IMR-90 (cell line): ENCODE measurements at regions not wholly inside any gene's neighbourhood (a gene's known extent, or its start where the extent isn't known, plus 50 kb on each side); places are given as distances from the start of the nearest gene placed in this dataset.

Experiments used
- ATAC-seq: fragments of 200-7000 bp; cut with Tn5 transposase; 2 replicates; pipeline ENCODE4 v1.9.1; 2020; ENCODE audit warnings: low read depth, mild to moderate bottlenecking, moderate library complexity
- BruUV-seq: library from RNA; stranded (reverse); fragments of 400-500 nt; replicated peaks from 2 replicates; lab custom pipeline; 2021; lab: Mats Ljungman, UMichigan
- CTCF ChIA-PET: fragments of 300-600 bp; formaldehyde crosslinking; extraction: SDS; loops from one replicate; lab custom pipeline; 2021; ENCODE audit warnings: antibody characterized with exemption; lab: Yijun Ruan, JAX
- POLR2A ChIA-PET: fragments of 300-600 bp; sonication (Branson Sonifier 250); formaldehyde crosslinking; loops from one replicate; lab custom pipeline; 2022; ENCODE audit warnings: antibody characterized with exemption; ENCODE audit not compliant: unreplicated experiment; lab: Charles Lee
- DNase-seq: peaks from one replicate; pipeline ENCODE4 v3.0.0; 2013
- H2AFZ ChIP-seq: replicated peaks from 2 replicates; pipeline ENCODE3; 2013; ENCODE audit warnings: low read length, mild to moderate bottlenecking; ENCODE audit not compliant: poor library complexity
- H2AK5ac ChIP-seq: 2 replicates; pipeline ENCODE4 v1.6.1; 2013; ENCODE audit warnings: low read depth, low read length, inconsistent platforms
- H2AK9ac ChIP-seq: replicated peaks from 2 replicates; pipeline ENCODE3; 2013; ENCODE audit warnings: mild to moderate bottlenecking, low read depth, low read length, moderate library complexity; ENCODE audit not compliant: poor library complexity
- H2BK120ac ChIP-seq: 2 replicates; pipeline ENCODE4 v1.6.1; 2013; ENCODE audit warnings: low read depth, low read length, inconsistent platforms
- H2BK15ac ChIP-seq: 3 replicates; pipeline ENCODE4 v1.6.1; 2013; ENCODE audit warnings: low read depth, low read length, inconsistent platforms
- H2BK20ac ChIP-seq: 2 replicates; pipeline ENCODE4 v1.6.1; 2013; ENCODE audit warnings: low read depth, mild to moderate bottlenecking, inconsistent platforms, low read length, moderate library complexity
- H2BK5ac ChIP-seq: 2 replicates; pipeline ENCODE4 v1.6.1; 2013; ENCODE audit warnings: mild to moderate bottlenecking, low read depth, low read length, inconsistent platforms; ENCODE audit not compliant: poor library complexity, severe bottlenecking
- H3K14ac ChIP-seq: replicated peaks from 2 replicates; pipeline ENCODE4 v1.6.1; 2013; ENCODE audit warnings: low read depth, low read length, inconsistent platforms
- H3K18ac ChIP-seq: 2 replicates; pipeline ENCODE4 v1.6.1; 2013; ENCODE audit warnings: low read depth, low read length, control low read depth
- H3K23ac ChIP-seq: 2 replicates; pipeline ENCODE4 v1.6.1; 2013; ENCODE audit warnings: low read depth, low read length, inconsistent platforms
- H3K27ac ChIP-seq: 2 replicates; pipeline ENCODE4 v1.5.1; 2013; ENCODE audit warnings: mild to moderate bottlenecking, control low read depth, low read length; ENCODE audit not compliant: insufficient read depth
- H3K27me3 ChIP-seq: 2 replicates; pipeline ENCODE4 v1.6.1; 2013; ENCODE audit warnings: low read length; ENCODE audit not compliant: control insufficient read depth, insufficient read depth
- H3K36me3 ChIP-seq: 2 replicates; pipeline ENCODE4 v1.6.1; 2013; ENCODE audit warnings: low read length, mixed read lengths; ENCODE audit not compliant: control insufficient read depth, insufficient read depth
- H3K4ac ChIP-seq: 2 replicates; pipeline ENCODE4 v1.6.1; 2013; ENCODE audit warnings: low read depth, low read length, inconsistent platforms
- H3K4me1 ChIP-seq: 2 replicates; pipeline ENCODE4 v1.6.1; 2013; ENCODE audit warnings: low read length, mixed read lengths; ENCODE audit not compliant: control insufficient read depth, insufficient read depth
- H3K4me2 ChIP-seq: 2 replicates; pipeline ENCODE4 v1.6.1; 2013; ENCODE audit warnings: low read depth, mild to moderate bottlenecking, control low read depth, low read length, moderate library complexity
- H3K4me3 ChIP-seq: 2 replicates; pipeline ENCODE4 v1.5.1; 2013; ENCODE audit warnings: low read depth, mild to moderate bottlenecking, control low read depth, low read length, moderate library complexity; ENCODE audit not compliant: insufficient read depth
- H3K56ac ChIP-seq: 2 replicates; pipeline ENCODE4 v1.6.1; 2013; ENCODE audit warnings: low read length, inconsistent platforms; ENCODE audit not compliant: insufficient read depth; ENCODE audit errors: extremely low read depth
- H3K79me1 ChIP-seq, 2 experiments: 2 replicates each; pipeline ENCODE4 v1.6.1; 2013; ENCODE audit warnings: low read length in 2 of 2, inconsistent platforms in 1 of 2, low read depth in 1 of 2
- H3K9ac ChIP-seq: 2 replicates; pipeline ENCODE4 v1.6.1; 2013; ENCODE audit warnings: low read depth, low read length, control low read depth
- H3K9me1 ChIP-seq: 2 replicates; pipeline ENCODE4 v1.6.1; 2013; ENCODE audit warnings: low read length, inconsistent platforms; ENCODE audit not compliant: insufficient read depth
- H3K9me3 ChIP-seq: 2 replicates; pipeline ENCODE4 v1.6.1; 2013; ENCODE audit warnings: low read length; ENCODE audit not compliant: control insufficient read depth, insufficient read depth
- H4K20me1 ChIP-seq: 2 replicates; pipeline ENCODE4 v1.6.1; 2013; ENCODE audit warnings: low read length, inconsistent platforms; ENCODE audit not compliant: insufficient read depth
- H4K5ac ChIP-seq: 2 replicates; pipeline ENCODE4 v1.6.1; 2013; ENCODE audit warnings: mild to moderate bottlenecking, low read depth, low read length, control low read depth
- H4K8ac ChIP-seq, 2 experiments: 2 replicates each; pipeline ENCODE4 v1.6.1; 2013; ENCODE audit warnings: low read depth in 2 of 2, low read length in 2 of 2, control low read depth in 1 of 2, inconsistent platforms in 1 of 2
- H4K91ac ChIP-seq: 2 replicates; pipeline ENCODE4 v1.6.1; 2013; ENCODE audit warnings: low read depth, low read length, inconsistent platforms; ENCODE audit not compliant: insufficient read depth
- BHLHE40 ChIP-seq: fragments of 150-350 bp; IDR thresholded peaks from 2 replicates; pipeline ENCODE4 v1.6.1; 2016; ENCODE audit warnings: mild to moderate bottlenecking, low read depth, low read length
- CEBPB ChIP-seq: IDR thresholded peaks from 2 replicates; pipeline ENCODE4 v1.6.1; 2012; ENCODE audit warnings: low read depth, low read length, improper control_type of control experiment
- CHD1 ChIP-seq: IDR thresholded peaks from 2 replicates; pipeline ENCODE4 v1.6.1; 2012; ENCODE audit warnings: low read depth, low read length, improper control_type of control experiment
- CTCF ChIP-seq: conservative IDR thresholded peaks from 2 replicates; pipeline ENCODE4 v1.5.1; 2012; ENCODE audit warnings: mild to moderate bottlenecking, low read depth, low read length, improper control_type of control experiment
- ELK1 ChIP-seq: fragments of 150-350 bp; IDR thresholded peaks from 2 replicates; pipeline ENCODE4 v1.6.1; 2016; ENCODE audit warnings: low read depth, mild to moderate bottlenecking, low read length, moderate library complexity, borderline replicate concordance
- FOS ChIP-seq: fragments of 150-350 bp; IDR thresholded peaks from 2 replicates; pipeline ENCODE4 v1.6.1; 2016; ENCODE audit warnings: low read depth, low read length
- MAFK ChIP-seq: IDR thresholded peaks from 2 replicates; pipeline ENCODE4 v1.6.1; 2012; ENCODE audit warnings: low read depth, low read length, improper control_type of control experiment
- MAZ ChIP-seq: IDR thresholded peaks from 2 replicates; pipeline ENCODE4 v1.6.1; 2012; ENCODE audit warnings: low read depth, mild to moderate bottlenecking, low read length, improper control_type of control experiment, moderate library complexity, borderline replicate concordance
- MXI1 ChIP-seq: IDR thresholded peaks from 2 replicates; pipeline ENCODE4 v1.6.1; 2012; ENCODE audit warnings: low read depth, mild to moderate bottlenecking, low read length, moderate library complexity, borderline replicate concordance
- NFE2L2 ChIP-seq: fragments of 150-350 bp; IDR thresholded peaks from 2 replicates; pipeline ENCODE4 v1.6.1; 2016; ENCODE audit warnings: low read depth, mild to moderate bottlenecking, low read length
- POLR2A ChIP-seq: IDR thresholded peaks from 2 replicates; pipeline ENCODE4 v1.6.1; 2012; ENCODE audit warnings: mild to moderate bottlenecking, low read depth, low read length
- RAD21 ChIP-seq: IDR thresholded peaks from 2 replicates; pipeline ENCODE4 v1.6.1; 2012; ENCODE audit warnings: low read length, improper control_type of control experiment
- RCOR1 ChIP-seq: IDR thresholded peaks from 2 replicates; pipeline ENCODE4 v1.6.1; 2012; ENCODE audit warnings: mild to moderate bottlenecking, low read length, improper control_type of control experiment; ENCODE audit not compliant: insufficient replicate concordance
- RFX5 ChIP-seq: IDR thresholded peaks from 2 replicates; pipeline ENCODE4 v1.8.0; 2012; ENCODE audit warnings: low read depth, mild to moderate bottlenecking, low read length, moderate library complexity
- SMC3 ChIP-seq: fragments of 150-350 bp; IDR thresholded peaks from 2 replicates; pipeline ENCODE4 v1.6.1; 2016; ENCODE audit warnings: low read depth, mild to moderate bottlenecking, antibody characterized with exemption, low read length, moderate library complexity
- USF2 ChIP-seq: fragments of 150-350 bp; IDR thresholded peaks from 2 replicates; pipeline ENCODE4 v1.6.1; 2017; ENCODE audit warnings: mild to moderate bottlenecking, antibody characterized with exemption, low read length, low read depth
- WGBS, 2 experiments: methylation state at CpG; one replicate each; pipeline versions ENCODE4 v1.1.5 to v1.1.7; 2013; ENCODE audit warnings: missing lambda C conversion rate in 2 of 2; ENCODE audit not compliant: insufficient read length in 1 of 2; ENCODE audit errors: extremely low coverage in 2 of 2; 5-methylcytosine and 5-hydroxymethylcytosine counted together
- dilution Hi-C: fragments of 300-500 bp; cut with HindIII; formaldehyde crosslinking; loops from one replicate; pipeline ENCODE4 v1.14.3; 2018; ENCODE audit warnings: low sequenced_read_pairs; ENCODE audit not compliant: unreplicated experiment
- in situ Hi-C: fragments of 300-500 bp; cut with MboI; formaldehyde crosslinking; loops from 3 replicates; pipeline ENCODE4 v1.14.3; 2019; ENCODE audit warnings: low sequenced_read_pairs, inconsistent platforms, mixed read lengths
- intact Hi-C: fragments of 100-400 bp; cut with micrococcal nuclease; formaldehyde crosslinking; loops from 2 replicates; pipeline ENCODE4 v1.10.0; 2022

GRCh38 chr10:24136070-24136469 is 72.9 kb upstream of the KIAA1217 start:
- in situ Hi-C loops (no loop called here), dilution Hi-C loops (no loop called here), intact Hi-C loops (no loop called here)
- DNase-seq (no peak), ATAC-seq (no peak)
- H2BK5ac ChIP-seq: no peak overlapping the region
- no peak overlapping the region for H4K8ac ChIP-seq
- CTCF ChIA-PET: no interaction called here
- H2BK20ac ChIP-seq: no peak overlapping the region
- no peak overlapping the region for H3K18ac ChIP-seq
- no peak overlapping the region for H4K91ac ChIP-seq
- H2BK120ac ChIP-seq: no peak overlapping the region
- H3K4ac ChIP-seq: no peak overlapping the region
- no peak overlapping the region for H3K27ac ChIP-seq
- POLR2A ChIA-PET: no interaction called here
- H2AFZ ChIP-seq: no peak overlapping the region
- WGBS, 2 experiments: no CpG with 5 or more reads among the region's 4 CpGs
- TF ChIP-seq MAFK: no peak
- TF ChIP-seq CTCF: no peak
- TF ChIP-seq BHLHE40: no peak
- no peak for TF ChIP-seq USF2
- no peak for TF ChIP-seq FOS
- TF ChIP-seq RAD21: no peak
- TF ChIP-seq ELK1: no peak
- TF ChIP-seq RFX5: no peak
- TF ChIP-seq MXI1: no peak
- TF ChIP-seq SMC3: no peak
- TF ChIP-seq POLR2A: no peak
- no peak for TF ChIP-seq NFE2L2
- TF ChIP-seq RCOR1: no peak
- no peak for TF ChIP-seq CHD1
- no peak for TF ChIP-seq CEBPB
- TF ChIP-seq MAZ: no peak
- no peaks in the 10 kb centered on the region for H3K9me1 ChIP-seq
- BruUV-seq: no TSS peak
- no peak overlapping the region for H3K9ac ChIP-seq
- no peak overlapping the region for H3K4me2 ChIP-seq
- H2AK5ac ChIP-seq: no peak overlapping the region
- H2BK15ac ChIP-seq: no peak overlapping the region
- H3K14ac ChIP-seq: no peak overlapping the region
- peaks cover 2% of the 10 kb centered on the region for H3K9me3 ChIP-seq
- no peak overlapping the region for H3K4me3 ChIP-seq
- H3K79me1 ChIP-seq: no peaks in the 10 kb centered on the region
- H3K56ac ChIP-seq: no peak overlapping the region
- H2AK9ac ChIP-seq: no peak overlapping the region
- no peaks in the 10 kb centered on the region for H3K36me3 ChIP-seq
- H4K20me1 ChIP-seq: no peaks in the 10 kb centered on the region
- H3K23ac ChIP-seq: no peak overlapping the region
- no peaks in the 10 kb centered on the region for H3K27me3 ChIP-seq
- no peaks in the 10 kb centered on the region for H3K4me1 ChIP-seq
- H4K5ac ChIP-seq: no peak overlapping the region
